ENCODE measurements at regions not wholly inside any gene's neighbourhood (a gene's known extent, or its start where the extent isn't known, plus 50 kb on each side); places are given as distances from the start of the nearest gene placed in this dataset.
"Not testable (repeated sequence)": the region's sequence is repeated elsewhere in the genome, so short reads cannot be mapped to it uniquely, and the experiment has no call there.

DNA sequence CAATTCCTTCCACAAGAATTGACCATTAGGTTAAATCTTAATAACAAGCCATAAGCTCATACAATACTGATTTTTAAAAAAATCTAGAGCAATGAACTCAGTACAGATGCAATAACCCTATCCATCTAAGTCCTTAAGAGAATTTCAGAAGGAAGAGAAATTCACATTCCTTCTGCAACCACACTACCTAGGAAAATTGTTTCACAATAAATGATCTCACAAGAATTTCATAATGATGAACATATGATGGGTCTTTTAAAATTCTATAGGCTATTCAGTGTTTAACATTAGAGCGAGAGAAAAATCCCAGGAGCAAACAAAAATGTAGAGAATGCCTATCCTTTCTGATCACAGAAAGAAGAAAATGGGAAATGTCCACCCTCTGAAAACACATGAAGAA is 70.0 kb upstream of the MAGI2 start:
- whole genome bisulfite sequencing, 2 donors = 58 to 70% methylated on average over 1 of the region's 1 CpG
- intact Hi-C loops (cut with DNase I) = no loop called here
- Histone ChIP-seq H3K27ac (no peak overlapping the region), H3K9me3 (no peaks in the 10 kb centered on the region), H3K36me3 (no peaks in the 10 kb centered on the region), H3K4me3 (no peak overlapping the region), H3K27me3 (no peaks in the 10 kb centered on the region), H3K4me1 (no peaks in the 10 kb centered on the region)
- no peak for ATAC-seq
- DNase-seq = no peak
- TF ChIP-seq, protein P1, sequence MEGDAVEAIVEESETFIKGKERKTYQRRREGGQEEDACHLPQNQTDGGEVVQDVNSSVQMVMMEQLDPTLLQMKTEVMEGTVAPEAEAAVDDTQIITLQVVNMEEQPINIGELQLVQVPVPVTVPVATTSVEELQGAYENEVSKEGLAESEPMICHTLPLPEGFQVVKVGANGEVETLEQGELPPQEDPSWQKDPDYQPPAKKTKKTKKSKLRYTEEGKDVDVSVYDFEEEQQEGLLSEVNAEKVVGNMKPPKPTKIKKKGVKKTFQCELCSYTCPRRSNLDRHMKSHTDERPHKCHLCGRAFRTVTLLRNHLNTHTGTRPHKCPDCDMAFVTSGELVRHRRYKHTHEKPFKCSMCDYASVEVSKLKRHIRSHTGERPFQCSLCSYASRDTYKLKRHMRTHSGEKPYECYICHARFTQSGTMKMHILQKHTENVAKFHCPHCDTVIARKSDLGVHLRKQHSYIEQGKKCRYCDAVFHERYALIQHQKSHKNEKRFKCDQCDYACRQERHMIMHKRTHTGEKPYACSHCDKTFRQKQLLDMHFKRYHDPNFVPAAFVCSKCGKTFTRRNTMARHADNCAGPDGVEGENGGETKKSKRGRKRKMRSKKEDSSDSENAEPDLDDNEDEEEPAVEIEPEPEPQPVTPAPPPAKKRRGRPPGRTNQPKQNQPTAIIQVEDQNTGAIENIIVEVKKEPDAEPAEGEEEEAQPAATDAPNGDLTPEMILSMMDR (IDR thresholded peaks at IDR 0.05) = no peak

DNA sequence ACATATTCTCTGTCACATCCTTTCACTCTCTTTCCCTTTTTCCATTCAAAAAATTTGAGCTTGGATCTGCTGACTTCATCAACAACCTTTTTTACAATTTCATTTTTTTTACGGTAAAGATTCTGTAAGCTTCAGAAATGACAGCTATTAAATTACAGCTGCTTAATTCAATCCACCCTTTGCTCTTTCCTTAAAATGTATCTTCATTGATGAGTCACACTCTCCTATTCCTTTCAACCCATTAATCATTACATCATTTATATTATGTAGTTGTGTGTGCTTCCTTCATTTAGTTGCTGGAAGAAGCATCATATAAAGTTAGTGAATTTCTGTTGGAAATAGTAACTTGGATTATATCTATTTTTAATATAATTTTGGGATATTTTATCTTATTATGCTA is 67.1 kb upstream of the MAGI2 start:
- TF ChIP-seq, protein P1 (IDR thresholded peaks at IDR 0.05) = no peak
- no peak for ATAC-seq
- Histone ChIP-seq H3K27ac (no peak overlapping the region), H3K9me3 (no peaks in the 10 kb centered on the region), H3K36me3 (no peaks in the 10 kb centered on the region), H3K4me3 (no peak overlapping the region), H3K27me3 (no peaks in the 10 kb centered on the region), H3K4me1 (no peaks in the 10 kb centered on the region)
- no peak for DNase-seq
- intact Hi-C loops (cut with DNase I) = no loop called here
- 79 to 97% methylated on average over 1 of the region's 1 CpG for WGBS, 2 donors

DNA sequence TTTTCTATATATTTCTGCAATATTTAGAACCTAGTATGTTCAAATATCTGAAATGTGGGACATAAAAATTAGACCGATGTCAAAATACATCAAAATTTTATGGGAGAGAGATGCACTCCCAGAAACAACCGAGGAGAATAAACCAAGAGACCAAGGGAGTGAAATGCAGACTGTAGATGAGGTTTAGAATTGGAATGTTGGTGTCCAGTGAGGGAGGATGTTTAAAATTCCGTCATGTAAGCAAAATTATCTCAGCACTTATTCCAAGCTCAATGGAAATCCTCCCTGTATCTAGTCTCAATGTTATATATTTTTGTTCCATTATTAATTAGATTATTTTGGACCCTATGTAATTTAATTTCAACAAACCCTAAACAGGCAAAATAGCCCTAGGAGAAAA is 61.9 kb upstream of the MAGI2 start:
- intact Hi-C loops (cut with DNase I) = no loop called here
- WGBS, 2 donors = 74 to 82% methylated on average over 3 of the region's 3 CpGs
- Histone ChIP-seq H3K36me3 (no peaks in the 10 kb centered on the region), H3K27ac (no peak overlapping the region), H3K4me3 (no peak overlapping the region), H3K4me1 (no peaks in the 10 kb centered on the region), H3K27me3 (no peaks in the 10 kb centered on the region), H3K9me3 (peaks cover 0 to 3% (median 0%) of the 10 kb centered on the region in 11 donors)
- DNase-seq (no peak), ATAC-seq (no peak)
- TF ChIP-seq, protein P1 (IDR thresholded peaks at IDR 0.05) = no peak

DNA sequence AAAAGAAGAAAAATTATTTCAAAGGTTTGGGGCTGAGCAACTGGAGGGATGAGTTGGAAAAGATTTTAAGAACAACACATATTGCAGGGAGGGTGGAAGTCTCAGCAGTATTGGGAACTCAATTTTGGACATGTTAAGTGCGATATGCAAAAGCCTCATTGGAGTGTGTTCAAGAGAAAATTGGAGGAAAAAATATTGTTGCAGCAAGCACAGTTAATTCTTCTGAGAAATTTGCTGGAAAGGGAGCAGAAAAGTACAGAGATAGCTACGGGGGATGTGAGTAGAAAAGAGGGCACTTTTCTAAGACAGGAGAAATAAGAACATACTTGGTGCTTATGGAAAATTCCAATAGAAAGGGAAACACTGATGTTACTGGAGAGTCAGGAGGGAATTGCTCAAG is 59.8 kb upstream of the MAGI2 start:
- TF ChIP-seq, protein P1 (IDR thresholded peaks at IDR 0.05) = no peak
- Histone ChIP-seq H3K9me3 (peaks cover 0 to 3% (median 0%) of the 10 kb centered on the region in 11 donors), H3K27ac (no peak overlapping the region), H3K4me3 (no peak overlapping the region), H3K27me3 (no peaks in the 10 kb centered on the region), H3K36me3 (no peaks in the 10 kb centered on the region), H3K4me1 (no peaks in the 10 kb centered on the region)
- intact Hi-C loops (cut with DNase I) = no loop called here
- WGBS, 2 donors = 70 to 84% methylated on average over 2 of the region's 2 CpGs
- DNase-seq (no peak), ATAC-seq (no peak)

DNA sequence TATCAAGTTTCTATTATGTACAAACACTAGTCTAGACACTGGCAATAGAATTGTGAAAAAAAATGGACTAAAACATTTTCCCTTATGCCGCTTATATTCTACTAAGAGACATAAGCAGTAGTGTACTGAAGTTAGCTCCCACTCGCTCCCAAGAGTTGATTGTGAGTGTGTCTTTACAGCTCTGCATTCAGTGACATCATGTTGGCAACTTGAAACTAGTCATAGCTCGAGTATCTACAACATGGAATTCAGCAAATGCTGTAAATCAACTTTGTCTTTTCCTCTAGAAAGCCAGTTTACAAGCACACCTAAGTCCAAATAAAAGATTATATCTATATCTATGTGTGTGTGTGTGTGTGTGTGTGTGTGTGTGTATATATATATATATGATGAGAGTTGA is 58.8 kb upstream of the MAGI2 start:
- H3K4me1 ChIP-seq = no peaks in the 10 kb centered on the region
- intact Hi-C loops (cut with DNase I) = no loop called here
- no peaks in the 10 kb centered on the region for H3K27me3 ChIP-seq
- H3K4me3 ChIP-seq = no peak overlapping the region
- peaks cover 0 to 3% (median 0%) of the 10 kb centered on the region in 11 donors for H3K9me3 ChIP-seq
- no peak for DNase-seq
- H3K27ac ChIP-seq = no peak overlapping the region
- 70 to 71% methylated on average over 3 of the region's 3 CpGs for WGBS, 2 donors
- ATAC-seq = no peak
- TF ChIP-seq, protein P1 (IDR thresholded peaks at IDR 0.05) = no peak
- no peaks in the 10 kb centered on the region for H3K36me3 ChIP-seq

DNA sequence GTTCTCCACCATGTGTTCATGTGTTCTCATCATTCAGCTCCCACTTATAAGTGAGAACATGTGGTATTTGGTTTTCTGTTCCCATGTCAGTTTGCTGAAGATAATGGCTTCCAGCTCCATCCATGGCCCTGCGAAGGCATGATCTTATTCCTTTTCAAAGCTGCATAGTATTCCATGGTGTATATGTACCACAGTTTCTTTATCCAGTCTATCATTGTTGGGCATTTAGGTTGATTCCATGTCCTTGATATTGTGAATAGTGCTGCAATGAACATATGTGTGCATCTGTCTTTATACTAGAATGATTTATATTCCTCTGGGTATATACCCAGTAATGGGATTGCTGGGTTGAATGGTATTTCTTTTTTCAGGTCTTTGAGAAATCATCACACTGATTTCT is 57.6 kb upstream of the MAGI2 start:
- intact Hi-C loops (cut with DNase I); ATAC-seq: not testable (repeated sequence)

More for the DNA sequence above, 57.6 kb upstream of the MAGI2 start:
- H3K9me3 ChIP-seq, H3K4me3 ChIP-seq, H3K27ac ChIP-seq, H3K36me3 ChIP-seq, H3K27me3 ChIP-seq, DNase-seq, H3K4me1 ChIP-seq: not testable (repeated sequence)
- WGBS, 2 donors = 90 to 92% methylated on average over 1 of the region's 1 CpG
